Vagina (tissue), 2 donors: ENCODE measurements at regions not wholly inside any gene's neighbourhood (a gene's known extent, or its start where the extent isn't known, plus 50 kb on each side); places are given as distances from the start of the nearest gene placed in this dataset.
"Not testable (repeated sequence)": the region's sequence is repeated elsewhere in the genome, so short reads cannot be mapped to it uniquely, and the experiment has no call there.

ENCODE experiments used
- DNase-seq, 2 donors: peaks; one replicate each; pipeline ENCODE4 v3.0.0-alpha.2; 2017; ENCODE audit errors: extremely low spot score in 2 of 2
- H3K27ac ChIP-seq: fragments of 200-600 bp; sonication (generic); one replicate; pipeline ENCODE4 v1.5.1; 2019
- H3K27me3 ChIP-seq: fragments of 200-600 bp; sonication (generic); one replicate; pipeline ENCODE4 v1.5.1; 2019
- H3K36me3 ChIP-seq, 2 donors: fragments of 200-600 bp; sonication (generic); one replicate each; pipeline ENCODE4 v1.5.1; 2017 to 2019
- H3K4me1 ChIP-seq: fragments of 200-600 bp; sonication (generic); one replicate; pipeline ENCODE4 v1.5.1; 2019
- H3K4me3 ChIP-seq, 2 donors: fragments of 200-600 bp; sonication (generic); 1 replicate in 1 of 2; 2 replicates in 1 of 2; pipeline ENCODE4 v1.5.1; 2016 to 2019
- H3K9me3 ChIP-seq: fragments of 200-600 bp; sonication (generic); one replicate; pipeline ENCODE4 v1.5.1; 2019
- POLR2A ChIP-seq, 2 donors: fragments of 450-650 bp; IDR thresholded peaks; one replicate each; pipeline ENCODE4 v1.6.1; 2017; ENCODE audit warnings: antibody characterized with exemption in 2 of 2, mild to moderate bottlenecking in 2 of 2, moderate library complexity in 2 of 2
- POLR2AphosphoS5 ChIP-seq, 2 donors: sonication (generic); formaldehyde crosslinking; IDR thresholded peaks; one replicate each; pipeline ENCODE4 v1.9.0; 2017; ENCODE audit warnings: antibody characterized with exemption in 2 of 2, mild to moderate bottlenecking in 2 of 2, low read depth in 1 of 2; ENCODE audit not compliant: insufficient read depth in 1 of 2
- intact Hi-C: fragments of 100-400 bp; cut with DNase I; formaldehyde crosslinking; loops from one replicate; pipeline ENCODE4 v1.15.1; 2023
- TF ChIP-seq, protein P1 (sequence below), 3 experiments: fragments of 450-650 bp in 2 of 3; fragments of 200-600 bp in 1 of 3; sonication (generic) in 1 of 3; IDR thresholded peaks; one replicate each; pipeline ENCODE4 v1.5.1; 2017 to 2019; ENCODE audit warnings: antibody characterized with exemption in 3 of 3, mild to moderate bottlenecking in 2 of 3, moderate library complexity in 2 of 3

DNA sequence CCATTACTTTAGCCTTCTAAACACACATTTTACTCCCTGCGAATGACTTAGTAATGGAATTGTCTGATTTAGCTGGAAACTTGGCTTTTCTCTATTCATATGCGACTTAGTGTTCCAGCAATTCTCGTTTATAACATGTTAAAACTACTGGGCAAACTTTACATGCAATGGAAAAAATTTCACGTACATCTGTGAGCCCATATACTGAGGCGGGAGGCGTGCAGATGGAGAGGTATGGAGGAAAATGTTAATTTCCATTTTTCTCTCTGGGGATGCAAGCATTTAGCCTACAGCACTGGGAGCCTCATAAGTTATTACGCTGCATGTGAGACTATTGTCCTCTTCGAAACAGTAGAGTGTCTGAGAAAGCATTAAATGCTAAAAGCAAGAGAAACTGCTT lies 591.5 kb upstream of the ANKRD30A start:
- intact Hi-C loops = no loop called here
- Histone ChIP-seq H3K4me3 (no peak overlapping the region), H3K9me3 (no peaks in the 10 kb centered on the region), H3K36me3 (no peaks in the 10 kb centered on the region), H3K4me1 (no peaks in the 10 kb centered on the region), H3K27me3 (no peaks in the 10 kb centered on the region), H3K27ac (no peak overlapping the region)
- TF ChIP-seq, protein P1, sequence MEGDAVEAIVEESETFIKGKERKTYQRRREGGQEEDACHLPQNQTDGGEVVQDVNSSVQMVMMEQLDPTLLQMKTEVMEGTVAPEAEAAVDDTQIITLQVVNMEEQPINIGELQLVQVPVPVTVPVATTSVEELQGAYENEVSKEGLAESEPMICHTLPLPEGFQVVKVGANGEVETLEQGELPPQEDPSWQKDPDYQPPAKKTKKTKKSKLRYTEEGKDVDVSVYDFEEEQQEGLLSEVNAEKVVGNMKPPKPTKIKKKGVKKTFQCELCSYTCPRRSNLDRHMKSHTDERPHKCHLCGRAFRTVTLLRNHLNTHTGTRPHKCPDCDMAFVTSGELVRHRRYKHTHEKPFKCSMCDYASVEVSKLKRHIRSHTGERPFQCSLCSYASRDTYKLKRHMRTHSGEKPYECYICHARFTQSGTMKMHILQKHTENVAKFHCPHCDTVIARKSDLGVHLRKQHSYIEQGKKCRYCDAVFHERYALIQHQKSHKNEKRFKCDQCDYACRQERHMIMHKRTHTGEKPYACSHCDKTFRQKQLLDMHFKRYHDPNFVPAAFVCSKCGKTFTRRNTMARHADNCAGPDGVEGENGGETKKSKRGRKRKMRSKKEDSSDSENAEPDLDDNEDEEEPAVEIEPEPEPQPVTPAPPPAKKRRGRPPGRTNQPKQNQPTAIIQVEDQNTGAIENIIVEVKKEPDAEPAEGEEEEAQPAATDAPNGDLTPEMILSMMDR (IDR thresholded peaks at IDR 0.05) = no peak
- TF ChIP-seq POLR2AphosphoS5 (IDR thresholded peaks at IDR 0.05; ENCODE audit: insufficient read depth in 1 of 2, low read depth in 1 of 2) (no peak), POLR2A (IDR thresholded peaks at IDR 0.05) (no peak)
- no peak for DNase-seq

DNA sequence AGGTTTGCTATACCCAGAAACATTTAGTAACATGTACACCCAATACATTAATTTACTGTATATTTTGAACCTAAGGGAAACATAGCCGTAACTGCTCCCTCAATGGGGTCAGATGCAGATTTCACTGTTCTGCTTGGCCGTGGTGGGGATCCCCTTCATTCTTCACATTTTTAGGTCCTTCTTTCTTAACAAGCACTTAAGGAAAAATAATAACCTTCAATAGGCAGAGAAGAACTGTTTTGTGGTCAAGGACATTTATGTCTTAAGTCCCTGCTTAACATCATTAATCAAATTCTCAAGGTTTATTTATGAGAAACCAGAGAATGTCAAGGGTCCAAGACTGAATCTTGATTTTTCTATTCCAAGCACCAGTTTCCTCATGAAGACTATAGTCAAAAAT lies 592.1 kb upstream of the ANKRD30A start:
- Histone ChIP-seq H3K27me3 (no peaks in the 10 kb centered on the region), H3K27ac (no peak overlapping the region), H3K4me3 (no peak overlapping the region), H3K4me1 (no peaks in the 10 kb centered on the region), H3K36me3 (no peaks in the 10 kb centered on the region), H3K9me3 (no peaks in the 10 kb centered on the region)
- TF ChIP-seq POLR2A (IDR thresholded peaks at IDR 0.05) = no peak
- TF ChIP-seq, protein P1 (IDR thresholded peaks at IDR 0.05) = no peak
- no peak for TF ChIP-seq POLR2AphosphoS5 (IDR thresholded peaks at IDR 0.05; ENCODE audit: insufficient read depth in 1 of 2, low read depth in 1 of 2)
- no peak for DNase-seq
- intact Hi-C loops = no loop called here

DNA sequence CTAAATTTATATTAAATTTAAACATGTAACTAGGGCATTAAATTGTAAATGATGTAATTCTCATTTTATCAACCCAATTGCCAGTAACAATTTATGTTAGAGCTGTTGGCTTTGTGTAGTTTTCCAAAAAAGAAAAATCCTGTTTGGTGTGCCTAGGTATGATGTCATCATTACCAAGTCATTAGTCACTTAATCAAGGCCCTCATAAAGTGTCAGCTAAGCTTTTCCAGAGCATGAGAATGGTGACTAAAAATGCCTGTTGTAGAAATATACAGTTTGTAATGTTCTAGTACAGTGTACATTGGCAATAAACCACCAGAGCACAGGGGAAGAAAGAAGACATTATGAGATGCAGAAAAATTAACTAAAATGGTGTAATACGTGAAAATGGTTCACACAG lies 593.8 kb upstream of the ANKRD30A start:
- no peak overlapping the region for H3K4me3 ChIP-seq
- TF ChIP-seq POLR2AphosphoS5 (IDR thresholded peaks at IDR 0.05; ENCODE audit: insufficient read depth in 1 of 2, low read depth in 1 of 2) (no peak), POLR2A (IDR thresholded peaks at IDR 0.05) (no peak)
- TF ChIP-seq, protein P1 (IDR thresholded peaks at IDR 0.05) = no peak
- H3K27ac ChIP-seq = no peak overlapping the region
- no peaks in the 10 kb centered on the region for H3K9me3 ChIP-seq
- DNase-seq = no peak
- no peaks in the 10 kb centered on the region for H3K36me3 ChIP-seq
- intact Hi-C loops = no loop called here
- H3K4me1 ChIP-seq = no peaks in the 10 kb centered on the region
- H3K27me3 ChIP-seq = no peaks in the 10 kb centered on the region

DNA sequence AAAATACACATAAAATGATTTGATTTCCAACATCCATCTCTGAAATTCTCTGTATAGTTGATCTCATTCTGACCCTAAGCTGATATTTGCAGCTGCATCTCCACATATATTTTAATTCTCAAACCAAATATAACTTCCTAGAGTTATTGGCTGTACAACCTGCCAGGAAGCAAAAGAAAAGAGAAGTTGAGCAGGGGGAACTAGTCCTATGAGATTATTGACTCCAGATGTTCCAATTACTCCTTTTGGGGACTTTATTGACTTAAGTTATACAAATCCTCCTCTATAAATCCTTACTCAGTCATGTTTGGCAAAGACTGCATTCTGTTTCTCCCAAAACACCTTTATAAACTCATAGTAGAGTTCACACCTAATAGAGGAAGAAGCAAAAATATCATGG lies 599.4 kb upstream of the ANKRD30A start:
- H3K9me3 ChIP-seq = no peaks in the 10 kb centered on the region
- H3K4me3 ChIP-seq = no peak overlapping the region
- intact Hi-C loops = no loop called here
- TF ChIP-seq POLR2AphosphoS5 (IDR thresholded peaks at IDR 0.05; ENCODE audit: insufficient read depth in 1 of 2, low read depth in 1 of 2) (no peak), POLR2A (IDR thresholded peaks at IDR 0.05) (no peak)
- TF ChIP-seq, protein P1 (IDR thresholded peaks at IDR 0.05) = no peak
- H3K4me1 ChIP-seq = no peaks in the 10 kb centered on the region
- no peak overlapping the region for H3K27ac ChIP-seq
- no peak for DNase-seq
- H3K36me3 ChIP-seq = no peaks in the 10 kb centered on the region
- no peaks in the 10 kb centered on the region for H3K27me3 ChIP-seq

DNA sequence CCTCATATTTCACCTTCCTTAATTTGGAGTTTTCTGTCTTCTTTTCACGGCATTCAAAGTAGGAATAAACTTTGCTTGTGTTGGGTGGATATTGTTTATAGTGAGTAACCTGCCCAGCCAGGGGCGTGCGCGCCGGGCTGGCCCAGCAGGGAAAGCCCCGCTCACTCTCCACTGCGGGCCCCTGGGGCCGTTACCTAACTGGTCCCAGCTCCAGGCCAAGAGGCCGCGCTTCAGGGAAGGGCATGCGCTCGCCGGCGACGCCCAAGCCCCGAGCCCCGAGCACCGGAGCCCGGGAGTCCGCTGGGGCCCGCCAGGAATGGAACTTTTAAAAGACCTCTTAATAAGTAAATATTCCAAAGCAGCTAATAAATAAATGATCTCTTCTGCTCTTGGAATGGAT lies 601.3 kb upstream of the ANKRD30A start:
- H3K4me3 ChIP-seq, intact Hi-C loops, H3K4me1 ChIP-seq, H3K27ac ChIP-seq, DNase-seq, H3K27me3 ChIP-seq, H3K36me3 ChIP-seq, H3K9me3 ChIP-seq: not testable (repeated sequence)

DNA sequence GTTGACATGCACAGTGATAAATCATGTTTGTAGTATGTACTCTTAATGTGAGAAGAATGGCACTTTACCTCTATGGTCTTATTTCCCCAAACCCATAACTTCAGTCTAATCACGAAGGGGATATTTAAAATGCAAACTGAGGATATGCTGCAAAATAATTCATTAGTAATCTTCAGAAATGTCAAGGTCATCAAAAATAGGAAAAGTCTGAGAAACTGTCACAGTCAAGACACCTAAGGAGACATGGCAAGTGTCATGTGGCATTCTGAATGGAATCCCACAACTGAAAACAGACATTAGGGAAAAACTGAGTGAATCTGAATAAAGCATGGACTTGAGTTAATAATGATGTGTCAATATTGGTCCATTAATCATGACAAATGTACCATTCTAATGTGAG lies 605.5 kb upstream of the ANKRD30A start:
- TF ChIP-seq POLR2AphosphoS5 (IDR thresholded peaks at IDR 0.05; ENCODE audit: insufficient read depth in 1 of 2, low read depth in 1 of 2) (no peak), POLR2A (IDR thresholded peaks at IDR 0.05) (no peak)
- TF ChIP-seq, protein P1 (IDR thresholded peaks at IDR 0.05) = no peak
- intact Hi-C loops = no loop called here
- Histone ChIP-seq H3K27ac (no peak overlapping the region), H3K4me1 (no peaks in the 10 kb centered on the region), H3K27me3 (no peaks in the 10 kb centered on the region), H3K36me3 (no peaks in the 10 kb centered on the region), H3K4me3 (no peak overlapping the region), H3K9me3 (no peaks in the 10 kb centered on the region)
- no peak for DNase-seq
